GM18868 (cell line): ENCODE measurements at regions not wholly inside any gene's neighbourhood (a gene's known extent, or its start where the extent isn't known, plus 50 kb on each side); places are given as distances from the start of the nearest gene placed in this dataset.

ENCODE experiments used
- ATAC-seq: cut with Tn5 transposase; IDR thresholded peaks from one replicate; pipeline ENCODE4 v1.9.1; 2021; ENCODE audit warnings: mild to moderate bottlenecking, moderate library complexity; ENCODE audit not compliant: unreplicated experiment

DNA sequence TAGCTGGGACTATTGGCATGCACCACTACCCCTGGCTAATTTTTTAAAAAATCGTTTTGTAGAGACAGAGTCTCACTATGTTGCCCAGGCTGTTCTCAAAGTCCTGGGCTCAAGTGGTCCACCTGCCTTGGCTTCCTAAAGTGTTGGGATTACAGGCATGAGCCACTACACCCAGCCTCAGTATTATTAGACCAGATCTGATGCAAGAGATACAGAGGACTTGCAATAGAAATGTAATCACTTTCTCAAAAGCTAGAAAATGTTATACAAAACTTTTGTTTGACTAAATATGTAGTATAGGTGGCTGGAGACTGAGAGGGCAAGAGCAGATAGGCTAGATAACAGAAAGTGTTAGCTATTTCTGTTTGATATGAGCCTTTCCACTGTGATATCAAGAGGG, 531.9 kb downstream of the SOX2 start:
- ATAC-seq, result no peak

DNA sequence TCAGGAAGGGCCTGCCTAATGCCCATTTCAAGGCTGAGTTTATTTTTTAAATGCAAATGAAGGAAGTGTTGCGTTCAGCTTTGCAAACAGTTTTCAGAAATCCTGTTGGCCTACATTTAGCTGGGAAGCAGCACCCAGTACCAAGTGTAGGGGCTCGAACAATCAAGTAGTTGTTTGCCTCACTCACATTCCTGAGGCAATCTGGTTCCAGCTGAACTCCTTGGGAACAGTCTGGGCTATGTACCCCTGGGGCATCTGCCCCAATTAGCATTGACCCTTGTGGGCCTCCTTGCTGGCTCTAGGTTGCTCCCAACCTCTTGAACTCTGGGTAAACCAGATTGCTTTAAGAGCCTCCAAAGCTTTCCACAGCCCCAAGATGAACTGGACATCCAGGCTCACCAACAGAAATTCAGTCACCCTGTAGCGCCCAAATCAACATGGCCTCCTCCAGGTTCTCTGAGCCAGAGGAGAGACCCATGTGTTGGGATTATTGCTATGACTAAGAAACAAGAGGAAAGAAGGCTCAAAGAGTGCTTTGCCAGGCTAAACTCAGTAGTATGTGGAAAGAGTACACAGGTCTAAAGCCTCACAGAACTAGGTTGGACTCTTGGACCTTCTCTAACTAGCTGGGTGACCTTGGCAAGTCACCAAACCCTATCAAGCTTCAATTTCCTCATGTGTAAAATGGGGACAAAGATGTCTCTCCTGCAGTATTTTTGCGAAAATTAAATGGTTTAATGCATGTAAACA, 532.7 kb downstream of the SOX2 start:
- ATAC-seq, result no peak

DNA sequence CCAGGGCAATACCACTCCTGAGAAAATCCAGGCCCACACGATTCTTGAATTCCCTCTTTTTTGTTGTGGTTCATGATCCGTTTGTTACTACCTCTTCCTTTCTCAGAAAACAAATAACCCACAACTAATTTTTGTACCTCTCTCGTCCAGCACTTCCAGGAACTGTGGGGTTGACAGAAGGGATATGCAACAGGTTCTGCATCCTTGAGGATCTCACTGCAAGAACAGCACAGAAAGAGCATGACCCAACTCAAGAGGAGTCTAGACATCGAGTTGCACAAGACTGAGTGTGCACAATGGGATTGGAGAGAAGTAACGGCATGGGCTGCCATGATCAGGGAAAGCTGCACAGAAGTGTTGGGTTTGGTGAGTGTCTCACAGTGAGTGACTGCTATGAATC, 533.3 kb downstream of the SOX2 start:
- no peak for ATAC-seq

DNA sequence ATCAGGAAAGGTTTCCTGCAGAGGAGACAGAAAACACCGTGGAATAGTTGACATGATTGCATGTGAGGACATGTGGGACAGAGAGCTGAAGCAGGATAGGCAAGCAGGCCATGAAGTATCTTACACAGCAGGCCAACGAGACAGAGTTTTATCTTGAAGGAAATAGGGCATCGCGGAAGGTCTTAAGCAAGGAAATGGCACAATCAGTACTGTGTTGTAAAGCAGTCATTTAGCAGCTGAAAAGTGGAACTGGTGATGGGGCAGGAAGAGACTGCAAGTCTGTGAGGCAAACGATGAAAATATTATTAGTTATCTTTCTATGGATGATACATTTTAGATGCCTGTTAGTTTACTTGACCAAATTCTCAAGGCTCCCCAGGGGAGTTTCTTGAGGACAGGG, 535.1 kb downstream of the SOX2 start:
- no peak for ATAC-seq

DNA sequence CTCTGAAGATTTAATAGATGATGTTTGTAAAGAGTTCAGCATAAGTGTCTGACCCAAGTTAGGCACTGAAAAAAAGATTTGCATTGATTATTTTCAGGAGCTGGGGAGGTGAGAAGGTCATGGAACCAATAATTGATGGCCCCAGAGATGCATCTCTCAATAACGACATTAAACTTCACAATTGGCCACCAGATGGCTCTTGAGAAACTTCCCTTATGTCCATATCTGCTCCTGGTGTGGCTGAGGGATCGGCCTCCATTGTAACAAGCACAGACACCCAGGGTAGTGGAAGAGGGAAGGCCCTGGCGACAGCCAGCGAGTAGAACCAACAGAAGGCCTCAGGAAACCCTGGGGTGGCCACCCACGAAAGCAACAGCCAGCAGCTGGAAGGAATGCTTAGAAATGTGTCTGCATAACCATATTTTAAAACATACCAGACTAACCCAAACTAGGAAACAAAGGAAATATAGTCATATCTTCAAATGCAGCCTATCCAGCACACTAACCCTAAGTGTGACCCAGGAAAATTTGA, 536.7 kb downstream of the SOX2 start:
- ATAC-seq, result no peak

DNA sequence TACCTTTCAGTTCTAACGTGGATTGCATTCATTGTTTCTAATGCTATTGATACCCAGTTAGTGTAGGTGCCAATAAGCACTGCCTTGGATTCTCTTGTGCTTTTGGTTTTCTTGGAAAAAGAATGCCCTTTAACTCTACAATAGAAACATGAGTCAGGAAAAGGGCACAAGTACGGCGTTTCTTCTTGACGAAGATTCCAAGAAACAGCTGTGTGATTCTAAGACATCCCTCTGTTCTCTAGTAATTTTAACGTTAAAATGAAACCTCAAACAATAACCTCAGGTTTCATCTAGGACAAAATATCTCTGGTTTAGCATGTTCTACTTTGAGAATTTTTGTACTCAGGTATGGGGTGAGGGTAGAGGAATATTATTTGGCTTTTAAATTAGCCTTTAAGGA, 540.5 kb upstream of the ATP11B start:
- ATAC-seq, result no peak

DNA sequence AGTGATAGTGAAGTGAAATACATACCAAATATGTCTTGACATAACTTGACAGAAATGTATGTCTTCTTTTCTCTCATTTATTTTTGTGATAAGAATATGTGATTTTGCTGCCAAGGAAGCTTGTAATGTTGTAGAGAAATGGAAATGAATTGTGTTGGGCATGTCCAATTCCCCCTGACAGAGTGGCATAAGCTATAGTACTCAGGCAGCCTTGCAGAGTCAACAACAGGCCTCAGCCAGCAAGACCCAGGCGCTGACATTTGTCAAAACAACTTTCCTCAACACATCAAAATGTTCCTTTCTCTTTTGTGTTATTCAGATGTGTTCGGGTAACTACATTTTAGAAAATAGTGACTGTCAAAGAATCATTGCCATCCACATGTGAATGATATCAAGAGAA, 538.1 kb upstream of the ATP11B start:
- no peak for ATAC-seq

DNA sequence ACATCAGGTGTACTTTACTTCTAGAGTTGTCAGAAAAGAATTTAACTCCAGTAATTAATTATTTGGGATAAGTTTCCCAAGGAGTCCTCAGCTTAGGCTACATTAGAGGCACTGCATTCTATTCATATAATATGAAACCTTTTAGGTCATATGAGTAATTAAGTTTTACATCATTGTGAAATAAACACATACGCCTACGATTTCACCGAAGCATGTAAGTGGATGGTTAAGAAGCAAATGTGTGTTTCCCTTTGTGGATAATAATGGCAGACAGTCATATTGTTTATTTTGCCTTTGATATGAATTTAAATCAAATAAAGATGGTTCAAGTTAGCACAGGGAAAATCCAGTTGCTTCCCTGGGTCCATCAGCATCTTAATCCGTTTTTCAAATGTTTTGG, 535.9 kb upstream of the ATP11B start:
- ATAC-seq, result no peak

DNA sequence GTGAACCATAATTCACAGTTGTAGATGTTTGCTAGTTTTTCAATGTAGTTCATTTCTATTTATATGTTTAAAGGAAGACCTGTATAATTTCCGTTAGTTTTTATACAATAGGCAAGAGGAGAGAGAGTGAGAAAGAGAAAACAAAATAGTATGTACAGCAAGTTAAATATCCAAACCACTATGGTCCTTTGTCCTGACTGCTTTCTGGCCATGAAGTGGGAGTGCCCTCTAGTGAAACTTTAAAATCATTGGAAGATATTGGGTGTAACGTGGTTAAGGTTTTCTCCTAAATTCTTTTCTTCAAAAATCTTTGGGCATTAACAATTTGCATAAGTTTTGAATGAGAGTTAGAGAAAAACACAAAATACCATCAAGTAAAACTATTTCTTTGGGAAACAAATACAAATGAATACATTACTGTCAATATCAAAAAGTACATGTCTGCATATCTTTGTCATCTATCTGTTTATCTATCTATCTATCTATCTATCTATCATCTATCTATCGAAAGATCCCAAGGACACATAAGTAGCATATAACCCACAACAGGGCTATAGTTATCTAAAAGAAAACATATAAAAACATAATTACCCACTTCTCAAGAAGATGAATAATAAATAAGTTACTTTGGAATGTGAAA, 534.6 kb upstream of the ATP11B start:
- peak; percentile 68 for ATAC-seq

DNA sequence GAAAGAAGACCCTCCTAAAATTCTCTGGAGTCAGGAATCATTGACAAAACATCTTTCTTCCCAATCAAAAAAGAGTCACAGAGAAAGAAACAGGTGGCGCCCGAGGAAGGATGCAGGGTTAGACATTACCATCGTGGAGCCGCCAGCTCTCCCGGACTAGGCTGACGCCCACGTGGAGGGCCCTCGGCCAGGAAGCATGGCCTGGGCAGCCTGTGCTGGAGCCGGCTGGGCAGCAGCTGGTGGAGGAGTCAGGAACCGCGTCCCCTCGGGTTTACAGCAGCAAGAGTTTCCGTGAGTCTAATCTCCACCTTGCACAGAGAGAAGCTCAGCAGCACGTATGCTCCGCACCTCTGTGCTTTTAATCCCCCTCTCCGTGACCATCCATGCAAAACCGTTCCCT, 533.7 kb upstream of the ATP11B start:
- no peak for ATAC-seq

DNA sequence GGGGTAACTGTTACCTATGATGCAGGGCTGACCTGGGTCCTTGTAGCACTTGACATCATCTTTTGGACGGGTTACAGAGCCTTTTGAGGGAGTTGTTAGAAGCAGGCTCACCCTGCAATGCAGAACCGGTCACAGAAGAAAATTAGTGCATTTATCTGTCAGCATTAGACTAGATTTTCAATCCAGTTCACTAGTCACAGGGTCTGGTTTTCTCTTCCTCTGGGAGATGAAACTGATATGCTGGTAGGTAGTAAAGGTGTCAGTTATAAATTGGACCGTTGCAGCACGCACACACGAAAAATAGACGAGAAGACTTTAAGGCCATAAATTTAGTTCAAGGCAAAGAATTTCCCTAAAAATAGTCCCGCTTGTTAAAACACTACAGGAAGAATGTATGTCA, 532.3 kb upstream of the ATP11B start:
- ATAC-seq, result no peak

DNA sequence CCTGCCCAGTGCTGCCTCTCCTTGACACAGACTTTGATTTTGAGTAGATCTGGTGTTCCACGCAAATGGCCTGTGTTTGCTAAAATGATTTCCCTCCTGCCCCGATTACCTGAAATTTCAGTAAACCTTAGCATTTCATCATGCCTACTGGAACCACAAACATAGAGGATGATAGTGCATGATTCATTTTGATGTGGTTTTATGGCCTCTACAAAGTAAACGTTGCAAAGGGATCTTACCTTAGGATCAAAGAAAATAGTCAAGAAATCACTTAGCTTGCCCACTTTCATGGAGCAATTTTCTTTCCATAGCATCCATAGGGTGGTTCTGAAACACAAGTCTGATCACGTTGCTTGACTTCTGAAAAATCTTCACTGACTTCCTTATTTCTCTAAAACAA, 524.6 kb upstream of the ATP11B start:
- no peak for ATAC-seq

DNA sequence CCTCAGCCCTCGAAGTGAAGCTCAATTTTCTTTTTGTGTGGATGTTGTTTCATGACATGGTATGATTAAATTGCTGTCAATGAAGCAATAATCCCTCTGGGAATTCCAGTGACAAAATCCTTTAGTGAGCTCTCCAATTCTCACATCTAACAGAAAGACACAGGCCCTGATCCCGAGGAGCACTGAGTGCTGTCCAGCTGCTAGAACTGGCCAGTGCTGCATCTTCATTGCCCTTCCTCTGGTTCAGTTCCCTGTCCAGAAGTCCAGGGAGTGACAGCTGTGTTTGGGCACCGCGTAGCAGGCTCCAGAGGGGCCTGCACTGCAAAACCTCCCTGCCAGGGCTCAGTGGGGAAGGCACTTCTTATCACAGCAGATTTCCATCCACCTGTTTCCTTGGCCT, 516.8 kb upstream of the ATP11B start:
- no peak for ATAC-seq

DNA sequence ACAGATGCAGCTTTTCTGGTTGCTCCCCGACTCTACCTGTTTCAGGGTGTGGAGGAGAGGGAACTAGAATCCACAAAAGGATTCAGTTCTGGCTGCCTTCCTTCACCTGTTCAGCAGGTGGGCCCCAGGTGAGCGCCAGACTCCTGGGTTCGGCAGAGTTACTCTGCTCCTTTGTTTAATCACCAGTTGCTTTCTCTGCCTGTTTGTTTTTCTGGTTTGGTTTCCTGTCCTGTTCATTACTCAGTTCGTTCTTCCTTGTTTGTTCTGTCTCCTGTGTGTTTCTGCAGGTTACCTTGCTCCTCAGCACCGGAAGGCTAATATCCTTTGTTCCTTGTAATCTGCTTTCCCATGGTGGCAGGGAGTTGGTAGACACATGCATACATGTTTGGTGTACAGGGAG, 508.5 kb upstream of the ATP11B start:
- no peak for ATAC-seq

DNA sequence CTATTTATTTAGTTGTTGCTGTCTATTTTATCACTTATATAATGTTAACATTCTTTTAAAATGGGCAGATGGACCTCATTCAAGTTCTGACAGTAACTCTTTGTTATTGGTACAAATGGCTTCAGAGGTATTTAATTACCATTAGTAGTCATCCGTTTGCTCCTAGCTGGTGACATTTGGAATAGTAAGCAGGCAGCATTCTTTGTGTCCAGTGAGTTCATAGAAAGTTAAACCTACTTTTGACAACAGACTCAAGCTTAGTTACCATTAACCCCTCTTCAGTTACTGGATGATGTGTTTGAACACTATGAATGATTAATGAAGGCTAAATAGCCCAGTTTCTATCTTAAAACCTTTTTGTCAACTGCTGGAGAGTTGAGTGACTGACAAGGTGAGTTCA, 500.7 kb upstream of the ATP11B start:
- no peak for ATAC-seq

DNA sequence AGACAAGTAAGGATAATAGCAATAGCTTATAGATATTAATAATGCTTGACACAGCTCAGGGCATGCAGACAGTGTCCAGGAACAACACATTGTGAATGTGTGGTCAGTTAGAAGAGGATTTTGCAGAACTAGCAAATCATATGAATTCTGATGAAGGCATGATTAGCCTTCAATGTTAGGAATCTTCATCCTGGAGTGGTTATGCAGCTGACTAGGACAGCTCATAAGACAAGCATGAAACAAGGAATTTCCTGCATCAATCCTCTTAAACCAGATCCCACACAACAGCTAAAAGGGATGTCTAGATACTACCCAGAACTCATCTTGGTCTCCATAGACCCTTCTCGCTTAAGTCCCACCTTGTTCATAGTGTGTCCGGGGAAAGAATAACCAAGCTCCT, 499.0 kb upstream of the ATP11B start:
- no peak for ATAC-seq

DNA sequence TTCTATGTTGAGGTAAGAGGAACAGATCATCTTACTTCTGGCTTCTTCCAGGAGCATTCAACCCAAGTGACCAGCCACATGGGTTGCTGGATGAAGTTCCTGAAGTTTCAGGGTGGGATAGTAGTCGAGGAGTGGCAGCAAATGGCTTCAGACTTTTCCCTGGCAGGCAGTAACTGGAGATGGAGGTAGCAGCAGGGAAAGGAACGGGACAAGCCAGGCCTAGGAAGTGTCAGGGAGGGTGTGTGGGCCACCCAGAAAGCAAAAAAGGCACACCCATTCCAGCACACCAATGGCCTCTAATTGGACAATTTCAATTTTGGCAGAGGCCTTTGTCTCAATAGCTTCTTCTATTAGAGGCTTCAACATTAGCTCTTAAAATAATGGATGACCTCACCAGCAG, 498.6 kb upstream of the ATP11B start:
- no peak for ATAC-seq

DNA sequence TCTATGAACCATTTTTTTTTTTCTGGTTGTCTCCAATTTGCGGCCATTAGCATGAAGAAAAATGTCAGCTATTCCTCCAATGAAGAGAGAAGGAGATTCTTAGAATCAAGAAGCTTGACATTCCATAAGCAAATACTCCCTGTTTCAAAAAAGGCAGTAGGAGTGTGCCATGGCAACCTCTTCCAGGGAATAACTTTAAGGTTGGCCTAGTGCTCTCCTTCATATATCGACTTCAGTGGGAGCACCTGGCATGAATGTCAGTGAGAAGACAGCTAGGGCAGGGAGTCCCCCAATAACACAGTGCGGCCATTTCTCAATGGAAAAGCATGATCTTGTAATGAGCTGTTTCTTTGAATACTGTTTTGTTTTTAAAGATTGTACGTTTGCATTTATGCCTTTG, 493.0 kb upstream of the ATP11B start:
- no peak for ATAC-seq

DNA sequence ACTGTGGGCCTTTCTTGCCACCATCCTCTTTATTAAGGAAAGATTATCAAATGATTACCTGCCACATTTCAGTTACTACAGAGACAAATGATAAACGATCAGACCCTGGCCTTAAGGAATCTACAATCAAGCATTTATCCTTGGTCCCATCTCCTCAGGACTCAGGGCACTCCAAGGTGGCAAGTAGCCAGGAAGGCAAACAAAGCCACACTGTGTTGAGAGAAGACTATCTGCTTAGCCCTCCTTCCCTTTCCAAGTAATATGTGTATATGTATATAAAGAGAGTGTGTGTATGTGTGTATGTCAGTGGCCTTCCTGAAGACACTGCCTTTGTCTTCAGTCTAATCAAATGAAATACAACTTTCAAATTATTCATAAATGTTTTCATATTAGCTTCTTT, 490.1 kb upstream of the ATP11B start:
- ATAC-seq, result no peak

DNA sequence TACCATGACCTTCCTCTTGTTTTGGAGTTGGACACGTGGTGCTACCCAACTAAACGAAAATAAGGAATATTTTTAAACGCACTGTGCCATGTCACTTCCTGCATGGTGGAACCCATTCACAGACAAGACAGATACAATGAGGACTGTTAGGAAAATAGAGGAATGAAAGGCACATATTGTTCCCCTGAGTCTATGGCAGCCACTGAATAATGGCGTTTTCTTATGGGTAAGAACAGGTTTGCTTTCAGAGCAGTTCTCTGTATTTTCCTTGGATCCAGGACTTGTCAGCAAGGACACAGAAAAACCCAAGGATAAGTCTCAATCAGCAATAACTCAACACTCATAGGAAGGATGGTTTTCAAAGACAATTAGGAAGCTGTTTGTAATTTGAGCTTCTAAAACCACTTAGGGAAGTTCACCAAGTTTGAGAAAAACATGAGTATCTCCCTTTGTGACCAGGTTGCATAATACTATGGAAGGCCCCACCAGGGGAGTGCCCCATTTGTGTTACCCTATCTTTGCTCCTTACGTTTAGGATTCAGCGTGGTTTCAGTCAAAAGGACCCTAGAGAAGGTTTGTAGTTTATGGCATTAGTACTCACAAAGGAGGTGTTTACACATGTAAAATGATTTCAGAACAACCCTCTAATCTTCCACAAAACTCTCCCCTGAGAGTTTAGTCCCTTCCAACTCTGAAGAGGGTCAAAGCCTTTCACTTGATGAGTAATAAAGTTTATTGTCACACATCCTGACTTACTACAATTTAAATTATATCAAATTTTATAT, 487.2 kb upstream of the ATP11B start:
- no peak for ATAC-seq

DNA sequence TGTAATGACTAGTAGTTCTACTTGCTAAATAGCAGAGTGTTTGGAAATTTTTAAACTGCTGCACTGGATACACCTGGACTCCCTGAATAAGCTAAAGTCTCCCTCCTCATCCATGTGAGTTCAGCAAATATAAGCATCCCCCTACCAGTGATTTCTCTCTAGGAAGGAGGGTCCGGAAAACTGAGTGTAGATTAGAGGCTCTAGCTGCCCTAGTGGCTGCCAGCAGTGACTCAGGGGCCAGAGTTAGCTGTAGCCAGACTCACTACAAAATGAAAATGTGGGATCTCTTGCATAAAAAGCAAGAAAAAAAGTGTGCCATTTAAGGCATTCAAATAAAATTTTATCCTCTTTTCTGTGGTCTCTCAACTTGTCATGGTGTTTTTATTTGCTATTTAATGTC, 485.0 kb upstream of the ATP11B start:
- ATAC-seq, result no peak

DNA sequence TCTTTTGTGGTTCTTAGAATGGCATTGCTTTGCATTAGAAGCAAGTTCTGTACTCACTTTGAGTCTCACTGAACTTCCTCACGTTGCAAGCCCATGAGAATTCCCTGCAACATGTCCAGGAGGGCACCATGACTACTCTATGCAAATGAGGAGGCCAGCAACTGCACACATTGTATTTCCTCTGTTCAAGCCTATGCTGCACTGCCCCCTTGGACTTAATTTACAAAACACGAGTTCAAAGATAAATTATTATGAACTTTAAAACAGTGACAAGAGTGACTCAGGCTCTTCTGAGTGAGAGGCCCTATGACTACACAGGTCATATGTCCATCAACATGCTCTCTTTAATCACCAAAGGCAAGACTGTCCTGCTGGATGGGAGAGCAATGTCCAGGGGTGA, 484.2 kb upstream of the ATP11B start:
- ATAC-seq, result no peak
